HTR-8/SVneo (cell line): ENCODE measurements at regions not wholly inside any gene's neighbourhood (a gene's known extent, or its start where the extent isn't known, plus 50 kb on each side); places are given as distances from the start of the nearest gene placed in this dataset.
A peak's percentile ranks its signal among the peaks of the same experiment; 100 is the strongest.

ENCODE experiments used
- DNase-seq: peaks from one replicate; pipeline ENCODE4 v3.0.0; 2011; ENCODE audit warnings: low spot score, mixed read lengths; ENCODE audit not compliant: insufficient read length
- FAIRE-seq: peaks from 2 replicates; lab custom pipeline; 2011; peaks lifted over from hg19 to GRCh38; lab: Jason Lieb, UNC

GRCh38 chr3:96070678-96071077 is 743.7 kb upstream of the EPHA6 start:
- no peak for FAIRE-seq
- DNase-seq = no peak

DNA sequence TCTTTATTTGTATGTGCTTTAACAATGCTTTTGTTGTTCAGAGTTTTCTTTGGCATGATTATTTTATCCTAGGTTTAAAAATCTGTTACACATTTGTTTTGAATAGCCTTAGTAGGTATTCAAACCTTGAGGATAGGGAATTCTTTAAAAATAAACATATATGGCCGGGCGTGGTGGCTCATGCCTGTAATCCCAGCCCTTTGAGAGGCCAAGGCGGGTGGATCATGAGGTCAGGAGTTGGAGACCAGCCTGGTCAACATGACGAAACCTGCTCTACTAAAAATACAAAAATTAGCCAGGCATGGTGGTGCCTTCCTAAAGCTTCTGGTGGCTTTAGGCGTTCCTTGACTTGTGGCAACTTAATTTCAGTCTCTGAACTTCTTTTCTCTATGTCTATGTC is 743.3 kb upstream of the EPHA6 start:
- FAIRE-seq = no peak
- no peak for DNase-seq

GRCh38 chr3:96072226-96072625 is 742.2 kb upstream of the EPHA6 start:
- FAIRE-seq = no peak
- no peak for DNase-seq

DNA sequence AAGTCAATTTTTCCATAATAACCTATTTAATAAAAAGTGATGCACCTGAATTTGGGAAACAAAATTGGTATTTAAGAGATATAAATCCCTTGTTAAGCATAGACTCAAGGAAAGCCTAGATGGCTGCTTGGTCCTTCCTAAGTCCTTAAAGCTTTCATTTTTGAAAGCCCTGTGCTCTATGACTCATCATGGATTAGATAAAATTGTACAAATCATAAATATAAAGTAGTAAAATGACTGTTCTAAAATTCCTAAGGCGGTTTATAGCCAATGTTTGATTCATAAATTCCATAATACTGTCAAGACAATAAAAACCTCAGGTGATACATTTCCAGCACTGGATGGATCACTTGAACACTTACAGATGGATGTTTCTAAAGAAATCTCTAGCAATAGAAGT is 730.8 kb upstream of the EPHA6 start:
- FAIRE-seq (no peak), DNase-seq (peak; percentile 5)

- no peak for DNase-seq
- no peak for FAIRE-seq
These were observed 728.4 kb upstream of the EPHA6 start for GRCh38 chr3:96086018-96086417.

GRCh38 chr3:96101006-96101560 is 713.3 kb upstream of the EPHA6 start:
- no peak for FAIRE-seq
- no peak for DNase-seq

DNA sequence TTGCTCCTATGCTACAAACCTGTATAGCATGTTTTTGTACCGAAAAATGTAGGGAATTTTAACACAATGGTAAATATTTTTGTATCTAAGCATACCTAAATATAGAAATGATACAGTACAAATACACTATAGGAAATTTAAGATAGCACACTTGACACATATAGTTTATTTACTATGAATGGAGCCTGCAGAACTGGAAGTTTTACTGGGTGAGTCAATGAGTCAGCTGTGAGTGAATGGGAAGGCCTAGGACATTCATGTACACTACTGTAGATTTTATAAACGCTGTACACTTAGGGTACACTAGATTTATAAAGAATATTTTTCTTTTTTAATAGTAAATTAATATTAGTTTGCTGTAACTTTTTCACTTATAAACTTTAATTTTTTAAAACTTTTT is 707.7 kb upstream of the EPHA6 start:
- DNase-seq (no peak), FAIRE-seq (no peak)
